ENCODE measurements at regions not wholly inside any gene's neighbourhood (a gene's known extent, or its start where the extent isn't known, plus 50 kb on each side); places are given as distances from the start of the nearest gene placed in this dataset.

- TF ChIP-seq CTCF (IDR thresholded peaks at IDR 0.05; ENCODE audit: control insufficient read depth, extremely low read depth, insufficient read depth) = no peak
- no peak overlapping the region for H3K4me3 ChIP-seq (ENCODE audit: low read depth, low read length)
- no peak for DNase-seq (ENCODE audit: low read depth)
Measured at GRCh38 chr10:47198221-47198620, 101.8 kb upstream of the GDF10 start.

GRCh38 chr10:47205192-47205591, 94.8 kb upstream of the GDF10 start:
- H3K4me3 ChIP-seq (ENCODE audit: low read depth, low read length) = no peak overlapping the region
- DNase-seq (ENCODE audit: low read depth) = no peak
- TF ChIP-seq CTCF (IDR thresholded peaks at IDR 0.05; ENCODE audit: control insufficient read depth, extremely low read depth, insufficient read depth) = no peak

- H3K4me3 ChIP-seq (ENCODE audit: low read depth, low read length) = no peak overlapping the region
- no peak for TF ChIP-seq CTCF (IDR thresholded peaks at IDR 0.05; ENCODE audit: control insufficient read depth, extremely low read depth, insufficient read depth)
- no peak for DNase-seq (ENCODE audit: low read depth)
Measured at GRCh38 chr10:47206449-47207280, 93.3 kb upstream of the GDF10 start.

GRCh38 chr10:47207281-47207615, 92.7 kb upstream of the GDF10 start:
- TF ChIP-seq CTCF (IDR thresholded peaks at IDR 0.05; ENCODE audit: control insufficient read depth, extremely low read depth, insufficient read depth) = no peak
- no peak for DNase-seq (ENCODE audit: low read depth)
- H3K4me3 ChIP-seq (ENCODE audit: low read depth, low read length) = no peak overlapping the region

- no peak for TF ChIP-seq CTCF (IDR thresholded peaks at IDR 0.05; ENCODE audit: control insufficient read depth, extremely low read depth, insufficient read depth)
- peak; percentile 3 for DNase-seq (ENCODE audit: low read depth)
- H3K4me3 ChIP-seq (ENCODE audit: low read depth, low read length) = no peak overlapping the region
Measured at GRCh38 chr10:47207894-47208469, 92.0 kb upstream of the GDF10 start.

- no peak for TF ChIP-seq CTCF (IDR thresholded peaks at IDR 0.05; ENCODE audit: control insufficient read depth, extremely low read depth, insufficient read depth)
- DNase-seq (ENCODE audit: low read depth) = no peak
- no peak overlapping the region for H3K4me3 ChIP-seq (ENCODE audit: low read depth, low read length)
Measured at GRCh38 chr10:47209466-47209865, 90.5 kb upstream of the GDF10 start.

GRCh38 chr10:47214520-47214919, 85.5 kb upstream of the GDF10 start:
- TF ChIP-seq CTCF (IDR thresholded peaks at IDR 0.05; ENCODE audit: control insufficient read depth, extremely low read depth, insufficient read depth) = no peak
- DNase-seq (ENCODE audit: low read depth) = no peak
- H3K4me3 ChIP-seq (ENCODE audit: low read depth, low read length) = no peak overlapping the region

Measured in LNCaP clone FGC (cell line).